Retinal pigment epithelial cell (primary cell): ENCODE measurements at regions not wholly inside any gene's neighbourhood (a gene's known extent, or its start where the extent isn't known, plus 50 kb on each side); places are given as distances from the start of the nearest gene placed in this dataset.

ENCODE experiments used
- DNase-seq: peaks from one replicate; pipeline ENCODE4 v3.0.0-alpha.2; 2010; ENCODE audit warnings: low read depth
- H3K4me3 ChIP-seq: 2 replicates; pipeline ENCODE4 v1.5.1; 2011; ENCODE audit warnings: mild to moderate bottlenecking, low read length, control low read depth, moderate library complexity
- TF ChIP-seq, protein P1 (sequence below): conservative IDR thresholded peaks from 2 replicates; pipeline ENCODE4 v1.5.1; 2011; ENCODE audit warnings: low read depth, low read length, control low read depth, inconsistent platforms

DNA sequence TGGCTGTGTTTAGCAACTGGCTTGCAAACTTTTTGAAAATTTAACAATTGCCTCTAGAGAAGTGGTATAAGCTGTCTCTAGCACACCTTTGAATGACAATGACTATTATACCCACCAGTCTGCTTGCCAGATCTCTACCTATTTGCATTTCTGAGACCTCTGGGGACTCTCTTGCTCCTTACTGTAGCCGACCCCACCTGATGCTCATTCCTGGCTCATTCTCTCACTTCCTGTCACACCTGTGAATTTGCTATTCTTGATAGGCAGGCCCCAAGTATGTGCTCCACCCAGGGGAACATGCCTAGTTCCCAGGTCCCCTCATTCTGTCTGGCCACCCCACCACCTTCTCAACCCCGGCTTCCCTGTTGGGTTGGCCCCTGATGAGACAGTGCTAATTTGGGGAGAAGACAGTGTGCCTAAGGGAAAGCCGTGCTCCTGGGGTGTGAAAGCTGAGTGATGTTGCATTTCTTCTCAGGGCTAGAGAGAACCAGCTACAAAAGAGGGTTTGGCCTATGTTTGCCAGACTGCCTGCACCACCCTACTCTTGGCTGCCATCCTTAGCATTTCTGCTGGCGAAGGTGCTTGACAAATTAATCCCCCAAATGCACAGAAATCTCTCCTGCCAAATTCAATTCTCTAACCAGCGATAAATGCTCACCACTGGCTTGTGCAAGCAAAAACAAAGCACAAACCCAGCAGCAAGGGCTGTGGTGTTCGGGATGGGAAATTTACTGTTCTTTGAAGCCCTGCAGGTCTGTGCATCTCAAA is 138.2 kb downstream of the RPS24 start:
- no peak for DNase-seq
- TF ChIP-seq, protein P1, sequence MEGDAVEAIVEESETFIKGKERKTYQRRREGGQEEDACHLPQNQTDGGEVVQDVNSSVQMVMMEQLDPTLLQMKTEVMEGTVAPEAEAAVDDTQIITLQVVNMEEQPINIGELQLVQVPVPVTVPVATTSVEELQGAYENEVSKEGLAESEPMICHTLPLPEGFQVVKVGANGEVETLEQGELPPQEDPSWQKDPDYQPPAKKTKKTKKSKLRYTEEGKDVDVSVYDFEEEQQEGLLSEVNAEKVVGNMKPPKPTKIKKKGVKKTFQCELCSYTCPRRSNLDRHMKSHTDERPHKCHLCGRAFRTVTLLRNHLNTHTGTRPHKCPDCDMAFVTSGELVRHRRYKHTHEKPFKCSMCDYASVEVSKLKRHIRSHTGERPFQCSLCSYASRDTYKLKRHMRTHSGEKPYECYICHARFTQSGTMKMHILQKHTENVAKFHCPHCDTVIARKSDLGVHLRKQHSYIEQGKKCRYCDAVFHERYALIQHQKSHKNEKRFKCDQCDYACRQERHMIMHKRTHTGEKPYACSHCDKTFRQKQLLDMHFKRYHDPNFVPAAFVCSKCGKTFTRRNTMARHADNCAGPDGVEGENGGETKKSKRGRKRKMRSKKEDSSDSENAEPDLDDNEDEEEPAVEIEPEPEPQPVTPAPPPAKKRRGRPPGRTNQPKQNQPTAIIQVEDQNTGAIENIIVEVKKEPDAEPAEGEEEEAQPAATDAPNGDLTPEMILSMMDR, result no peak
- H3K4me3 ChIP-seq, result no peak overlapping the region

DNA sequence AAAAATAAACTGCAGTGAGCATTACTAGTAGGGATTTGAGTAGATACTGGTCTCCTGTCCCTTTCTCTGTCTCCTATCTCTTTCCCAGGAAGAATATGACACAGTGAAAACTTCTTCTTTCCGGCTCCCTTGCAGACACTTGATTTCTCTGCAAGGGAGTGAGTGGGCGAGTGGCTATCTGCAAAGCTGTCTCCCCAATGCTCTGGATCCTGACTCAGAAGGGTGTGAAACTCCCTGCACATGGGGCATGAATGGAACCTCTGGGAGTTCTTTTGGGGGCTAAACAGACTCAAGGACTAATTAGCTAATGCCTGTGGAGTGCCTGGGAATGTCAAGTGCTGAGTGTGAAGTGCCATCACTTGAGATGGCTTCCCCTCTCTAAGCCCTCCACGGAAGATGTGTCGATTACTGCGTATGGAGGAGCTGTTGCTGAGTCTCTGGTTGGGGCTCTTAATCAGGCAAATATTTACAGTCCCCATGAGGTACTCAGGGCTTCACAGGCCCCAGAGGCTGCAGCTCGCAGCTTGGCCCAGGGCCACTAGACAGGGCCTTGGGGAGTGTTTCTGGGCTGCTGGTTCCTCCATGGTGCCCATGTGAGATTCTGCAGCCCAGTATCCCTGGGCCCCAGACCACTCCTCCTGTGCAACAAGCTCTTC is 139.8 kb downstream of the RPS24 start:
- no peak for DNase-seq
- TF ChIP-seq, protein P1, result no peak
- no peak overlapping the region for H3K4me3 ChIP-seq

GRCh38 chr10:78175444-78176015 is 141.9 kb downstream of the RPS24 start:
- H3K4me3 ChIP-seq, result no peak overlapping the region
- no peak for DNase-seq
- TF ChIP-seq, protein P1, result no peak

GRCh38 chr10:78176320-78177317 is 143.0 kb downstream of the RPS24 start:
- H3K4me3 ChIP-seq, result no peak overlapping the region
- DNase-seq, result no peak
- TF ChIP-seq, protein P1, result no peak

GRCh38 chr10:78177491-78178185 is 144.0 kb downstream of the RPS24 start:
- TF ChIP-seq, protein P1, result no peak
- H3K4me3 ChIP-seq, result no peak overlapping the region

GRCh38 chr10:78178397-78178796 is 144.7 kb downstream of the RPS24 start:
- no peak overlapping the region for H3K4me3 ChIP-seq

More at GRCh38 chr10:78177491-78178185, 144.0 kb downstream of the RPS24 start:
- DNase-seq, result no peak

More at GRCh38 chr10:78178397-78178796, 144.7 kb downstream of the RPS24 start:
- DNase-seq, result no peak
- TF ChIP-seq, protein P1, result no peak
